Osteoblast (primary cell): ENCODE measurements at regions not wholly inside any gene's neighbourhood (a gene's known extent, or its start where the extent isn't known, plus 50 kb on each side); places are given as distances from the start of the nearest gene placed in this dataset.

Experiments
- DNase-seq: peaks from one replicate; pipeline ENCODE4 v3.0.0; 2011; ENCODE audit warnings: low spot score, mixed read lengths; ENCODE audit not compliant: insufficient read length; ENCODE audit errors: missing footprints
- H2AFZ ChIP-seq: 2 replicates; pipeline ENCODE4 v1.6.0; 2011; ENCODE audit warnings: mild to moderate bottlenecking, low read length
- H3K27ac ChIP-seq: 2 replicates; pipeline ENCODE4 v1.5.1; 2011; ENCODE audit warnings: mild to moderate bottlenecking, low read depth, low read length, moderate library complexity
- H3K27me3 ChIP-seq: 2 replicates; pipeline ENCODE4 v1.6.0; 2012; ENCODE audit warnings: mild to moderate bottlenecking, control low read depth, inconsistent platforms, low read length, moderate library complexity; ENCODE audit not compliant: insufficient read depth
- H3K36me3 ChIP-seq: 2 replicates; pipeline ENCODE4 v1.5.1; 2011; ENCODE audit warnings: mild to moderate bottlenecking, low read length, control low read depth, moderate library complexity; ENCODE audit not compliant: insufficient read depth
- H3K4me1 ChIP-seq: 2 replicates; pipeline ENCODE4 v1.5.1; 2011; ENCODE audit warnings: mild to moderate bottlenecking, low read length, control low read depth, moderate library complexity; ENCODE audit not compliant: insufficient read depth
- H3K4me2 ChIP-seq: 2 replicates; pipeline ENCODE4 v1.6.0; 2011; ENCODE audit warnings: mild to moderate bottlenecking, low read length; ENCODE audit not compliant: insufficient read depth
- H3K4me3 ChIP-seq: fragments of 200-600 bp; sonication (generic); 3 replicates; pipeline ENCODE4 v1.5.1; 2012; ENCODE audit warnings: mild to moderate bottlenecking, low read length, inconsistent platforms; ENCODE audit not compliant: insufficient read depth
- H3K79me2 ChIP-seq: 2 replicates; pipeline ENCODE4 v1.6.0; 2012; ENCODE audit warnings: mild to moderate bottlenecking, low read length, control low read depth, inconsistent platforms; ENCODE audit not compliant: insufficient read depth
- H3K9me3 ChIP-seq: 2 replicates; pipeline ENCODE4 v1.5.1; 2011; ENCODE audit warnings: low read depth, low read length, control low read depth
- H4K20me1 ChIP-seq: 2 replicates; pipeline ENCODE4 v1.6.0; 2012; ENCODE audit warnings: mild to moderate bottlenecking, low read length, control low read depth; ENCODE audit not compliant: insufficient read depth
- CTCF ChIP-seq: IDR thresholded peaks from 2 replicates; pipeline ENCODE4 v1.5.1; 2011; ENCODE audit warnings: mild to moderate bottlenecking, low read depth, low read length, moderate library complexity; ENCODE audit errors: extremely low read depth

- H3K79me2 ChIP-seq: no peaks in the 10 kb centered on the region
- H3K27me3 ChIP-seq: no peaks in the 10 kb centered on the region
- H3K4me2 ChIP-seq: no peak overlapping the region
- H4K20me1 ChIP-seq: no peaks in the 10 kb centered on the region
- H2AFZ ChIP-seq: no peak overlapping the region
- TF ChIP-seq CTCF: no peak
- no peaks in the 10 kb centered on the region for H3K9me3 ChIP-seq
- no peaks in the 10 kb centered on the region for H3K4me1 ChIP-seq
- no peak overlapping the region for H3K27ac ChIP-seq
- no peaks in the 10 kb centered on the region for H3K36me3 ChIP-seq
- no peak overlapping the region for H3K4me3 ChIP-seq
- no peak for DNase-seq
Observed at GRCh38 chr14:97104029-97104428, 306.8 kb downstream of the VRK1 start.

GRCh38 chr14:97106166-97106565 lies 309.0 kb downstream of the VRK1 start:
- H3K4me2 ChIP-seq: no peak overlapping the region
- H3K27me3 ChIP-seq: no peaks in the 10 kb centered on the region
- DNase-seq: no peak
- no peaks in the 10 kb centered on the region for H3K36me3 ChIP-seq
- no peaks in the 10 kb centered on the region for H3K4me1 ChIP-seq
- H3K79me2 ChIP-seq: no peaks in the 10 kb centered on the region
- no peak for TF ChIP-seq CTCF
- no peaks in the 10 kb centered on the region for H4K20me1 ChIP-seq
- peaks cover 5% of the 10 kb centered on the region for H3K9me3 ChIP-seq
- no peak overlapping the region for H2AFZ ChIP-seq
- no peak overlapping the region for H3K27ac ChIP-seq
- H3K4me3 ChIP-seq: no peak overlapping the region

GRCh38 chr14:97106609-97107008 lies 309.4 kb downstream of the VRK1 start:
- no peaks in the 10 kb centered on the region for H3K4me1 ChIP-seq
- H3K79me2 ChIP-seq: no peaks in the 10 kb centered on the region
- no peaks in the 10 kb centered on the region for H3K27me3 ChIP-seq
- DNase-seq: no peak
- no peak overlapping the region for H3K4me3 ChIP-seq
- H3K27ac ChIP-seq: no peak overlapping the region
- no peak for TF ChIP-seq CTCF
- H3K36me3 ChIP-seq: no peaks in the 10 kb centered on the region
- no peak overlapping the region for H3K4me2 ChIP-seq
- H4K20me1 ChIP-seq: no peaks in the 10 kb centered on the region
- H3K9me3 ChIP-seq: peaks cover 5% of the 10 kb centered on the region
- no peak overlapping the region for H2AFZ ChIP-seq

DNA sequence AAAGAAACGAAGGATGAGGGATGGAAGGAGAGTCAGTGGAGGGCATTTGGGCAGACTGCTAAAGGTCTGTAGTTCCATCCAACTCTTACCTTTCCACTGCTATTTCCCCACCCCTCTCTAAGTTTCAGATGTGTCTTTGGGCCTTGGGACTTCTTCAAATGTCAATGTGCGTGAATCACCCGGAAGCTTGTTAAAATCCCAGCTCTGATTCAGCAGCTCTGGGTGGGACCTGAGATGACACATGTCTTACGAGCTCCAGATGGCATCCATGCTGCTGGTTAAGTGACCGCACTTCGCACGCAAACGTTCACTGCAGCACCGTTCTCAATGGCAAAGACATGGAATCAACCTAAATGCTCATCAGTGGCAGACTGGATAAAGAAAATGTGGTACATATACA lies 309.9 kb downstream of the VRK1 start:
- H3K36me3 ChIP-seq: no peaks in the 10 kb centered on the region
- no peak for TF ChIP-seq CTCF

More for the DNA sequence above, 309.9 kb downstream of the VRK1 start:
- Histone ChIP-seq H3K27me3 (no peaks in the 10 kb centered on the region), H3K4me2 (no peak overlapping the region), H3K79me2 (no peaks in the 10 kb centered on the region), H3K4me1 (no peaks in the 10 kb centered on the region), H2AFZ (no peak overlapping the region), H3K4me3 (no peak overlapping the region), H4K20me1 (no peaks in the 10 kb centered on the region), H3K27ac (no peak overlapping the region), H3K9me3 (peaks cover 5% of the 10 kb centered on the region)
- no peak for DNase-seq
